SJCRH30 (cell line): ENCODE measurements at regions not wholly inside any gene's neighbourhood (a gene's known extent, or its start where the extent isn't known, plus 50 kb on each side); places are given as distances from the start of the nearest gene placed in this dataset.
A peak's percentile ranks its signal among the peaks of the same experiment; 100 is the strongest.
"Not testable (repeated sequence)": the region's sequence is repeated elsewhere in the genome, so short reads cannot be mapped to it uniquely, and the experiment has no call there.

Source experiments
- DNase-seq, 2 experiments: peaks; one replicate each; pipeline ENCODE4 v3.0.0-alpha.2; 2015 to 2020
- H3K27ac ChIP-seq: fragments of 250-450 bp; sonication (Bioruptor Pico); 2 replicates; pipeline ENCODE4 v1.5.1; 2020; ENCODE audit warnings: mild to moderate bottlenecking, moderate library complexity
- H3K27me3 ChIP-seq: fragments of 250-450 bp; sonication (Bioruptor Pico); 2 replicates; pipeline ENCODE4 v1.5.1; 2020; ENCODE audit warnings: mild to moderate bottlenecking, moderate library complexity
- H3K36me3 ChIP-seq: fragments of 250-450 bp; sonication (Bioruptor Pico); 2 replicates; pipeline ENCODE4 v1.5.1; 2020; ENCODE audit warnings: mild to moderate bottlenecking, moderate library complexity
- H3K4me1 ChIP-seq: fragments of 250-450 bp; sonication (Bioruptor Pico); 2 replicates; pipeline ENCODE4 v1.5.1; 2020; ENCODE audit warnings: mild to moderate bottlenecking, moderate library complexity
- H3K4me3 ChIP-seq: fragments of 250-450 bp; sonication (Bioruptor Pico); 2 replicates; pipeline ENCODE4 v1.5.1; 2020; ENCODE audit warnings: mild to moderate bottlenecking, moderate library complexity
- H3K9me3 ChIP-seq: fragments of 250-450 bp; sonication (Bioruptor Pico); replicated peaks from 2 replicates; pipeline ENCODE4 v1.5.1; 2020; ENCODE audit warnings: mild to moderate bottlenecking, moderate library complexity

DNA sequence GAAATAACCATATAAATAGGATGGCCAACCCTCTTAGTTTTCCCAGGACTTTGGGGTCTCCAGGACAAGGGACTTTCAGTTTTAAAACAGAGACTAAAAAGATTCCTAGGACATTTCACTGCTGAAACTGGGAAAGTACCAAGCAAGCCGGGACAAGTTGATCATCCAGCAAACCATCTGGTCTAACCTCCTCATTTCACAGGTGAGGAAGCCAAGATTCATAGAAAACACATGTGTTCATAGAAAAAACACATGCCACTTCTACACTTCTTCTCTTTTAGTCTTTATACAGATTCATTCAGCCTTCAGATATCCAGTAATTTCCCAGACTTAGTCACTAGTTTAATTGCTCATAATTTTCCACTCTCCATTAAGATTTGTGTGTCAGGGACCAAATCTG lies 165.6 kb upstream of the CCDC54 start:
- H3K36me3 ChIP-seq = no peaks in the 10 kb centered on the region
- DNase-seq = no peak
- no peaks in the 10 kb centered on the region for H3K9me3 ChIP-seq
- H3K4me3 ChIP-seq = no peak overlapping the region
- H3K27ac ChIP-seq = no peak overlapping the region
- H3K4me1 ChIP-seq = peaks cover 33% of the 10 kb centered on the region
- H3K27me3 ChIP-seq = no peaks in the 10 kb centered on the region

DNA sequence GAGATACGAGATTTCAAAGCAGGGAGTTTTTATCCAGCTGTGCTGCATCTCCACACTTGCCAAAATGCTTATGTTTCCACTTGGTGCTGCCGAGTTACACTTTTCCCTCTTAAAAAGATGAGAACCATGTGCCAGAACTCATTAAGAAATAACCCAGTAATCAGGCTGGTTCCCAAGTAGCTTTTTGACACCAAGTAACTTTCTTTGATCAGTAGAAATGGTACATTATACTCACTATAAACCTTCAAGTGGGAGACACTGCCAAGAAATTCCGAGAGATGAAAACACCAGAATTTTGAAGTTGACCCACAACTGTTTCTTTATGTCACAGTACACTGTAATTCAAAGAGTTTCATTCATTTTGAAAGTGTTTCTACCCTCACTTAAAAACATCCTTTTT lies 164.6 kb upstream of the CCDC54 start:
- Histone ChIP-seq H3K4me3 (no peak overlapping the region), H3K4me1 (peaks cover 30% of the 10 kb centered on the region), H3K27me3 (no peaks in the 10 kb centered on the region), H3K36me3 (no peaks in the 10 kb centered on the region), H3K27ac (no peak overlapping the region), H3K9me3 (no peaks in the 10 kb centered on the region)
- no peak for DNase-seq

DNA sequence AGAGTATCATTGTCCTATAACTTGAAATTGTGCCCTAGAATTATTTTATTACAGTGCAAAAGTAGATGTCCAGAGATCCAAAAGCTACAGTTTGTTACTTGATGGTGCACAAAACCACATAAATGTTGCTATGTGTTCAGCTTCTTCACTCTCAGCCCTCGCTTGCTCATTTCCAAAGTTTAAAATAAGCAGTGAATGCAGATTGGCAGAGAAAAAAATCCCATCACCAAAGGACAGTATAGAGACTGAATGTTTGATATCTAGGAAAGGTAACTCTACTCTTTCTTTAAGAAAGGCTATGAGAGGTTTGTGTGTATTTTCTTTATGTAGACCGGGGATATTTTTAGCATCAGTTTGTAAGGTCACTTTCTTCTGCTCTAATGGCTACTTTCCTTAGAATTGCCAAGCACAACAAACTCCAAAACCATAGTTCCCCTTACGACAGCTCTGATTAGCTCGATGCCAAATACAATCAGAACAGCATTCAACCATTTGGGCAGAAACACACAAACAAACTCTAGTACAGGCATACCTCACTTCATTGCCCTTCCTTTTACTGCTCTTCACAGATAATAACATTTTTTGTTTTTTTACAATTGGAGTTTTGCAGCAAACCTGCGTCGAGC lies 164.1 kb upstream of the CCDC54 start:
- no peak for DNase-seq
- no peaks in the 10 kb centered on the region for H3K36me3 ChIP-seq
- H3K27me3 ChIP-seq = no peaks in the 10 kb centered on the region

DNA sequence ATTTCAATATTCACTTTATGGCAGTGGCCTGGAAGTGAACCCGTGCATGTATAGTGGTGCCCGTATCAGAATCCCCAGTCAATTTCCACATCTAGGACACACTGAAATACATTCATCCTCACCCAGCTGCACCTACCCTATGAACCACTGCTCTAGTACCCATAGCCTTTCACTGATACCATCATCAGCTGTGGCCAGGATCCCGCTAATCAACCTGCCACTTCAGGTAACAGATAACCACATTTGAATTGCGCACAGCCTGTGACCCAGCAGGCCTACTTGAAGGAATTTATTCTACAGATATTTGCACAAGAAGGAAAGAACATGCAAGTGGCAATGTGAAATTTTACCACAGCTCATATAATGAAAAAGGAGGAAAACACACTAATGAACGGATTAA lies 161.0 kb upstream of the CCDC54 start:
- Histone ChIP-seq H3K27me3 (no peaks in the 10 kb centered on the region), H3K4me3 (no peak overlapping the region), H3K9me3 (no peaks in the 10 kb centered on the region), H3K36me3 (no peaks in the 10 kb centered on the region), H3K4me1 (peaks cover 34% of the 10 kb centered on the region), H3K27ac (peak overlapping the region; percentile 73; the same call in 1 of the 2 replicates)
- DNase-seq = no peak

More for the DNA sequence above, 164.1 kb upstream of the CCDC54 start:
- peaks cover 32% of the 10 kb centered on the region for H3K4me1 ChIP-seq
- no peaks in the 10 kb centered on the region for H3K9me3 ChIP-seq
- no peak overlapping the region for H3K4me3 ChIP-seq
- H3K27ac ChIP-seq = no peak overlapping the region

DNA sequence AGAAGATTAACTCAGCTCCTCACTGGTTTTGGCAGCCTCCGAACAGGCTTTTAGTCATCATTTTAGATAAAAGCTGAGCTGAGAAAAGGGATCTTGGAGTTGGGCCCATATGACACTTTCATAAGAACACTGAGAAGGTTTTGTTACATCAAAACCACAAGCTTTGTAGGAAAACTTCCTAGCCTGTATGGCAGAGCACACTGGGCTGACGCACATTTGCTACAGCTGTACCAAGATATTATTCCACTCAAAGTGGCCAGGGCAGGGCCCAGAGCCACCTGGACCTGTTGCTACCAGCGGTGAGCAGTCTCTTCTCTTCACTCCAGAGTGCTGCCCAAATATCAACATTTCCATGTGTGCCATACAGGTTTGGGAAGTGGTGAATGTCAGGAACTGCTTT lies 160.5 kb upstream of the CCDC54 start:
- H3K27ac ChIP-seq = peak overlapping the region; percentile 73
- H3K27me3 ChIP-seq = no peaks in the 10 kb centered on the region
- H3K4me3 ChIP-seq = no peak overlapping the region
- no peaks in the 10 kb centered on the region for H3K36me3 ChIP-seq
- no peaks in the 10 kb centered on the region for H3K9me3 ChIP-seq
- H3K4me1 ChIP-seq = peaks cover 38% of the 10 kb centered on the region
- peak; percentile 31 to 61 for DNase-seq

DNA sequence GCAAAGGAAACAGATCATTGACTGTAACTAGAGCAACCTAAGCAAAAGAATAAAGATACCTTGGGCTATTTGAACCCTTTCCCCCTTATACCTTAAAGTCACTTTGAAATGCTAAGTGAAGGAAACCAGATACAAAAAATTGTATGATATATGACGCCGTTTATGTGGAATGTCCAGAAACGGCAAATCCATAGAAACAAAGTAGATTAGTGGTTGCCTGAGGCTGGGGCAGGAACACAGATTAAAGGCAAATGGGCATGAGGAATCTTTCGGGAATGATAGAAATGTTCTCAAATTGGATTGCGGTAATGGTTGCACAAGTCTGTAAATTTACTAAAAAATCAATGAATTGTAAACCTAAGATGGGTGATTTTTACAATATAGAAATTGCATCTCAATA lies 160.1 kb upstream of the CCDC54 start:
- no peaks in the 10 kb centered on the region for H3K27me3 ChIP-seq
- H3K27ac ChIP-seq = peak overlapping the region; percentile 73
- H3K36me3 ChIP-seq = no peaks in the 10 kb centered on the region
- peaks cover 43% of the 10 kb centered on the region for H3K4me1 ChIP-seq
- DNase-seq = peak; percentile 73 to 83
- no peak overlapping the region for H3K4me3 ChIP-seq
- H3K9me3 ChIP-seq = no peaks in the 10 kb centered on the region

DNA sequence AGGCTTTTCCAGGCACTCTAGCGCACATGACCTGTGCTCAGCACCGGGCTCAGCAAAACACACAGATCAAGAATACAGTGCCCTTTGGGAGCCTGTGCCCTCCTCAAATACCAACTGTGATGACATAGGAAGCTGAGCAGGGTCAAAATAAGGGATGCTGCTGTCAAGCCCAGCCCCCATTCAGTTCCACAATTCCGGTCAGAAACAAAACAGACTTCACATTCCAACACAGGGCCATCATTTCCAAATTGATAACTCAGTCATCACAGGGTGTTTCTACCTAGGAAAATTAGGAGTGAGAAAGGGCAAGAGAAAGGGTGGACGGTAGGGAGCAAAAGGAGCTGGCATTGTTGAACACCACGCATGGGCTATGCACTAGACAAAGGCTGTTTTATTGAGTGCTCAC lies 158.4 kb upstream of the CCDC54 start:
- Histone ChIP-seq H3K27me3 (no peaks in the 10 kb centered on the region), H3K4me1 (peaks cover 47% of the 10 kb centered on the region), H3K9me3 (no peaks in the 10 kb centered on the region), H3K36me3 (no peaks in the 10 kb centered on the region), H3K27ac (no peak overlapping the region), H3K4me3 (no peak overlapping the region)
- DNase-seq = no peak

DNA sequence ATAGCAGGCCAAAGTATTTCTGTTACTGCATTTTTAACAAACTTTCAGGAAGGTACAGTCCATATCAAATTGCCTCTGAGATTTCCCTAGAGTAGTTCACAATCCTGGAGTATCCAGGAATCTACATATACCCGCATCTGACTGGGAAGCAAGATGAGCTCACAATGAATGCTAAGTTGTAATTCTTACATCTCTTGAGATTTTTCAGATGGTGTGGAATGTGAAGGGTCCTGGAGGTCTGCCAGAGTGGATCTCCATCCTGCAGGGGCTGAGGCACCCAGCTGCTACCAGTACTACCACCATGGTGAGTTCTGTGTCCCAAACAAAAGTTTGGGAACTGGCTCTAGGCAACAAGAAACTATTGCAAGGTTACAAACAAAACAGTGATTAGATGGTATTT lies 156.7 kb upstream of the CCDC54 start:
- no peaks in the 10 kb centered on the region for H3K27me3 ChIP-seq
- H3K36me3 ChIP-seq = no peaks in the 10 kb centered on the region
- H3K27ac ChIP-seq = no peak overlapping the region
- no peak overlapping the region for H3K4me3 ChIP-seq
- peak; percentile 13 to 20 for DNase-seq
- no peaks in the 10 kb centered on the region for H3K9me3 ChIP-seq
- peaks cover 47% of the 10 kb centered on the region for H3K4me1 ChIP-seq

DNA sequence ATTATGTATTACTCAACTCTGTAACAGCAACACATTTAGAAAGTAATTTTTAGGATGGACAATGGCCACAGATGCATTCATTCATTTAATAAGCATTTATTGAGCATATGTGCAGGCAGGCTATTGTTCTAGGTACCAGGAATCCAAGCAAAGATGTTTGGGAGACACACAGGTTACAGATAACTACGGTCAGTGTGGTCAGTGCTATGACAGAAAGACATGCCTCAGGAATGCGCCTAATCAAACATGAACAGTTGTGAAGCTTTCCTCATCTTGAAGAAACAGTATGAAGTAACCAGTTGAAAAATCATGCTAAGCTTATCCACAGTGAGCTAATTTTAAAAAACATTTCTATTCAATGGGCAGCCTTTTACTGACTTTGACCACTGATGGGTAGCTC lies 155.4 kb upstream of the CCDC54 start:
- Histone ChIP-seq H3K27ac (no peak overlapping the region), H3K4me1 (peaks cover 37% of the 10 kb centered on the region), H3K27me3 (no peaks in the 10 kb centered on the region), H3K9me3 (no peaks in the 10 kb centered on the region), H3K36me3 (no peaks in the 10 kb centered on the region), H3K4me3 (no peak overlapping the region)
- DNase-seq = no peak

DNA sequence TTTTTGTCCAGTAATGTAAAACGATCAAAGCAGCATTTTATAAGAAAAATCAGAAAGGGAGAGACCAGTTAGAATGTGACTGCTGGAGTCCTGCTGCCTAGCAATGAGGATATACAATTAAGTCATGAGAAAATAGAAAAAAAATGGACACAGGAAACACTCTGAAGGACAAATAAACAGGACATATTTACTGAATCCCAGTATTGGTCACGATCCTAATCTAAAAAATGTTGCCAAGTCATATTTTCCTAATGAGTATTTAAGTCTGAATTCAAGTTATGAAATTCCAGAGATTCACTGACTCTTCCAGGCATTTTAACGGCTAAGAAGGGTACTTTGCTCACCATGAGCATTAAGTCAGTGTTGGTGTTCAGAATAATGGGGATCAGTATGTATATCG lies 154.3 kb upstream of the CCDC54 start:
- H3K27me3 ChIP-seq = no peaks in the 10 kb centered on the region
- no peak overlapping the region for H3K4me3 ChIP-seq
- no peaks in the 10 kb centered on the region for H3K9me3 ChIP-seq
- no peak for DNase-seq
- H3K27ac ChIP-seq = no peak overlapping the region
- H3K4me1 ChIP-seq = peaks cover 30% of the 10 kb centered on the region
- H3K36me3 ChIP-seq = no peaks in the 10 kb centered on the region

DNA sequence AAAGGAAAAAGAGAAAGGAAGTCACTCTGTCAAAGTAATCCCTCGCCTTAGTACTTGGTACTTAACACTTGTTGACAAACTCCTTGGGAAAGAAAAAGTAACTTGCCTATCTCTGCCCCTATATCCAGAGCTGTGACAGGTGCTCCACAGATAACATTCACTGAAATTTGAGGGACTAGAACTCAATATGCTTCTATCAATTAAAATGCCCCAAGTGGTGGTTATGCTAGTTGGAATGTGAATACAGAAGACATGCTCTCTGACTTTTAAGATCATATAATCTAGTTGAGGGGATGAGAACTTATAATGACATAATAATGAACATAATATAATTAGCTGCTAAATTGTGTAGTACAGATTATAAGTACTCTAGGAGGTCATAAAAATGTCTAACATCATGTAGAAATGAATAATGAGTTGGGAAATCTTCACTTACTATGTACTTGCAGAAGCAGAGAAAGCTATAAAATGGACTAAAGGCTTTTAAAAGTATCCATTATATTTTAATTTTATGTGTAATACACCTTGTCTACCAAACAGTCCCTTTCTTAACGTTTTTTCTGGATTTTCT lies 153.1 kb upstream of the CCDC54 start:
- Histone ChIP-seq H3K4me3 (no peak overlapping the region), H3K4me1 (peaks cover 18% of the 10 kb centered on the region), H3K36me3 (no peaks in the 10 kb centered on the region), H3K9me3 (no peaks in the 10 kb centered on the region), H3K27ac (no peak overlapping the region), H3K27me3 (no peaks in the 10 kb centered on the region)
- DNase-seq = no peak

DNA sequence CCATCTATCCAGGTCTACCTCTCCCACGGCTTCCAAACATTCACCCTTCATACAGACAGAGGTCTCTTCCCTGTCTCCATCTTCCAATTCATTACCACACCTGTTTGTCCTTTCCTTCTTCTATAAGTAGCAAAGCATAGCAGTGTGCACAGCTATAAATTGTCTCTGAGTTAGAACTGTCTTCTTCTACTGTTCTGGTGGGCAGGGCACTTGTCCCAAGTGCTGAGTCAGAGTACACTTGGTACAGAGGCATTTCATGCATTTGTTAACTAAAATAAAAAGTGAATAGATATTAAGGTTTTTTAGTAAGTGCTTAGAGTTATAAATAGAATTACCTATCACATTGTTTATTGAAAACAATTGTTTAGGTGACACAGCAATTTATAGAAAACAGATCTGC lies 150.1 kb upstream of the CCDC54 start:
- no peak for DNase-seq
- H3K9me3 ChIP-seq = no peaks in the 10 kb centered on the region
- H3K27me3 ChIP-seq = no peaks in the 10 kb centered on the region
- H3K36me3 ChIP-seq = no peaks in the 10 kb centered on the region
- no peak overlapping the region for H3K27ac ChIP-seq
- no peak overlapping the region for H3K4me3 ChIP-seq
- H3K4me1 ChIP-seq = peaks cover 5% of the 10 kb centered on the region; the same call in 1 of the 2 replicates

DNA sequence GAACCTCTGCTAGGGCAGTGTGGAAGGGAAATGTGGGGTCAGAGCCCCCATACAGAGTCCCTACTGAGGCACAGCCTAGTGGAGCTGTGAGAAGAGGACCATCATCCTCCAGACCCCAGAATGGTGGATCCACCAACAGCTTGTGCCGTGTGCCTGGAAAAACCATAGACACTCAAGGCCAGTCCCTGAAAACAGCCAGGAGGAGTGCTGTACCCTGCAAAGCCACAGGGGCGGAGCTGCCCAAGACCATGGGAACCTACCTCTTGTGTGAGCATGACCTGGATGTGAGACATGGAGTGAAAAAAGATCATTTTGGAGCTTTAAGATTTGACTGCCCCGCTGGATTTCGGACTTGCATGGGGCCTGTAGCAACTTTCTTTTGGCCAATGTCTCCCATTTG lies 143.4 kb upstream of the CCDC54 start:
- not testable (repeated sequence) for H3K36me3 ChIP-seq, H3K9me3 ChIP-seq, H3K27ac ChIP-seq, DNase-seq, H3K4me1 ChIP-seq, H3K27me3 ChIP-seq, H3K4me3 ChIP-seq

DNA sequence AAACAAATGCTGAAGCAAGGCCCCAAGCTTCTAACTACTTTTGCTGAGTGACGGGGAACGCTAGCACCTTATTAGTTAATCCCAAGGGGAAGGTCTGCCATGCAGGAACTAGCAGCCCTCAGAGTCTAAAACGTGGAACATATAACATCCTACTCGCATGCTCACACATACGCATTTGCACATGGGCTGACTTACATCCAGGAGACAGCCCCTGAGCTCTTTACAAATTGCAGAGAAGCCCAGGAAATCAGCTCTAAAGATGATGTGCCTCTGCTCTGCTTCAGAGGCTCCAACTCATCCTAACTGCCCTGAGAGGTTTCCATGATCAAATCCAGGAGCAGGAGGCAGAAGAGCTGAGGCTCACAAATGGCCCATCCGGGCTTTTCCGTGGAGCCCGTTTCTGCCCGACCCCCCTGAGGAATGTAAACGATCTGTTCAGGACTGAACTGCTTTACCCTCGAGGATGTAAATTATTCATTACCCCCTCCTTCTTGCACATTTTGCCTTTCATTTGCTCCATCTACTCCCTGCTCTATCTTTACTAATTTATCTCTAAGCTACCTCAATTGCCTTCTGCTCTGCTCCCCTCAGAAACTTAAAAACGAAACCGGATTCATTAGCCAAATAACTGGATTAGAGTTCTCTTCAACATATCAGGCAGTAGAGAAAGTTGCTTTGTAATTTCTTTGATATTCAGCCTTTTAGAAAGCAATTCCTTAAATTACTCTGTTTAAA lies 141.9 kb upstream of the CCDC54 start:
- Histone ChIP-seq H3K4me1 (no peaks in the 10 kb centered on the region), H3K36me3 (no peaks in the 10 kb centered on the region), H3K27me3 (no peaks in the 10 kb centered on the region), H3K4me3 (peak overlapping the region; percentile 63), H3K9me3 (no peaks in the 10 kb centered on the region), H3K27ac (no peak overlapping the region; the same call in 1 of the 2 replicates)
- DNase-seq = peak; percentile 22 to 44

DNA sequence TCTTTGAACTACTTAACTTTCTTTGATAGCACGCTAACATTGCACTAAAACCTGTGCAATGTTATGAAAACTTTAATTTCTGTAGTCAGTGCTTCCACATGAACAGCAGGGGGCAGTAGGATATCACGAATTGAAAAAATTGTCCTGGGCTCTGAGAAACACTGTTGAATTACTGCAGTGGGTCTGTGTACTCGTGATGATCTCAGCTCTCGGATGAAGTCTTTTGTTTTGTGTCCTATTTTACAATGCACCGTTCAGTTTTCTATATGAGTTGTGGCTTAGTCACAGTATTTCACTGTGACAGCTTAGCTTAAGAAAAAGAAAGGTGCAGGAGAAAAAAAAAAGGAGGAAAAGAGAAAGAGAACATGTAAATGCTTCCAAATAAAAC lies 141.3 kb upstream of the CCDC54 start:
- Histone ChIP-seq H3K4me1 (no peaks in the 10 kb centered on the region), H3K27me3 (no peaks in the 10 kb centered on the region), H3K27ac (no peak overlapping the region; the same call in 1 of the 2 replicates), H3K9me3 (no peaks in the 10 kb centered on the region), H3K4me3 (peak overlapping the region; percentile 63), H3K36me3 (no peaks in the 10 kb centered on the region)
- DNase-seq = peak; percentile 53 to 88
